DMS 273 (cell line): ENCODE measurements at regions not wholly inside any gene's neighbourhood (a gene's known extent, or its start where the extent isn't known, plus 50 kb on each side); places are given as distances from the start of the nearest gene placed in this dataset.

ENCODE experiments used
- DNase-seq: peaks from one replicate; lab custom pipeline; 2025; ENCODE audit not compliant: unreplicated experiment; lab: John Stamatoyannopoulos, UW

GRCh38 chr4:66097218-66097617, 426.9 kb upstream of the EPHA5 start:
- DNase-seq = no peak

GRCh38 chr4:66095065-66095464, 424.8 kb upstream of the EPHA5 start:
- no peak for DNase-seq

- no peak for DNase-seq
These were observed 423.8 kb upstream of the EPHA5 start for GRCh38 chr4:66094070-66094469.

- DNase-seq = no peak
These were observed 421.5 kb upstream of the EPHA5 start for GRCh38 chr4:66091786-66092185.

GRCh38 chr4:66073961-66074360, 403.7 kb upstream of the EPHA5 start:
- DNase-seq = no peak

- no peak for DNase-seq
These were observed 401.6 kb upstream of the EPHA5 start for GRCh38 chr4:66071911-66072310.

GRCh38 chr4:66062921-66063320, 392.6 kb upstream of the EPHA5 start:
- peak; percentile 77 for DNase-seq

- DNase-seq = no peak
These were observed 391.8 kb upstream of the EPHA5 start for GRCh38 chr4:66062044-66062443.

GRCh38 chr4:66059556-66059955, 389.3 kb upstream of the EPHA5 start:
- peak; percentile 31 for DNase-seq

- peak; percentile 18 for DNase-seq
These were observed 388.8 kb upstream of the EPHA5 start for GRCh38 chr4:66059136-66059535.

GRCh38 chr4:66055999-66056398, 385.7 kb upstream of the EPHA5 start:
- no peak for DNase-seq

- DNase-seq = no peak
These were observed 382.1 kb upstream of the EPHA5 start for GRCh38 chr4:66052426-66052825.

GRCh38 chr4:66048861-66049260, 378.6 kb upstream of the EPHA5 start:
- DNase-seq = peak; percentile 35

- DNase-seq = no peak
These were observed 375.6 kb upstream of the EPHA5 start for GRCh38 chr4:66045913-66046312.

- no peak for DNase-seq
These were observed 365.4 kb upstream of the EPHA5 start for GRCh38 chr4:66035701-66036100.

- DNase-seq = peak; percentile 38
These were observed 364.4 kb upstream of the EPHA5 start for GRCh38 chr4:66034671-66035070.

GRCh38 chr4:66034262-66034661, 364.0 kb upstream of the EPHA5 start:
- peak; percentile 28 for DNase-seq

- no peak for DNase-seq
These were observed 362.3 kb upstream of the EPHA5 start for GRCh38 chr4:66032571-66032970.

- no peak for DNase-seq
These were observed 358.4 kb upstream of the EPHA5 start for GRCh38 chr4:66028668-66029067.

- DNase-seq = no peak
These were observed 352.8 kb upstream of the EPHA5 start for GRCh38 chr4:66023061-66023460.

GRCh38 chr4:66017671-66018070, 347.4 kb upstream of the EPHA5 start:
- DNase-seq = no peak

GRCh38 chr4:66016240-66016639, 346.0 kb upstream of the EPHA5 start:
- DNase-seq = no peak

GRCh38 chr4:66014146-66014765, 344.0 kb upstream of the EPHA5 start:
- DNase-seq = no peak
